GM12875 (cell line): ENCODE measurements at regions not wholly inside any gene's neighbourhood (a gene's known extent, or its start where the extent isn't known, plus 50 kb on each side); places are given as distances from the start of the nearest gene placed in this dataset.

Experiments used
- H3K4me3 ChIP-seq: one replicate; pipeline ENCODE4 v1.5.1; 2011; ENCODE audit warnings: low read depth, low read length, control low read depth
- CTCF ChIP-seq: IDR thresholded peaks from 2 replicates; pipeline ENCODE4 v1.5.1; 2011; ENCODE audit warnings: low read depth, mild to moderate bottlenecking, control low read depth, inconsistent platforms, low read length, moderate library complexity, borderline replicate concordance; ENCODE audit not compliant: insufficient read depth

GRCh38 chr2:3100386-3100785, 277.2 kb downstream of the EIPR1 start:
- no peak for TF ChIP-seq CTCF
- no peak overlapping the region for H3K4me3 ChIP-seq

GRCh38 chr2:3099860-3100234, 277.8 kb downstream of the EIPR1 start:
- TF ChIP-seq CTCF, result no peak
- no peak overlapping the region for H3K4me3 ChIP-seq

DNA sequence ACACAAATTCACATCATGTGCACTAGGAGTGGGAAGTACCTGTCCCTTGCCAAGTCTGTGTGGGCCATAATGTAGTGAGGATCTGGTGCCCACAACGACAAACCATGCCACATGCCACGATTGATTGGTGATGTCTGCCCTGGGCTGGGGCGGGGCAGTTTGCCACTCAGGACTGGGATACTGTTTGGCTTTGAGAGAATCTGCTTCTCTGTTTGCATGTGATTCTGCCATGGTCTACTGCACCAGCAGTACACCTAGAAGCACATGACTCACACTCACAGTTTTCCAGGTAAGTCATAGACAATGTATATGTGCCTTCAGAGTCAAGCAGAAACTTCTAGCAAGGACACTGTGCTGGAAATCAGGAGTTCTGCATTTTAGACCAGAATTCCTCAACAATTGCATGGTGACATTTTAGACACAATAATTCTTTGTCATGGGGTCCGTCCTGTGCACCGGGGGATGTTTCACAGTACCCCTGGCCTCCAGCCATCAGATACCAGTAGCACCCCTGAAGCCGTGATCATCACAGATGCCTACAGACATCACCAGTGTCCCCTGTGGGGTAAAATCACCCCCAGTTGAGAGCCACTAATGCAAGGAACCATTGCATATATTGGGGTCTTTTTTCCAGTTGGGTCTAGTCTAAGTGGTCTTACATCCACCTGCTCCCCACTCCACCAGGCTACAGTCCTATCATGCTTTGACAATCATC, 278.3 kb downstream of the EIPR1 start:
- H3K4me3 ChIP-seq, result no peak overlapping the region

DNA sequence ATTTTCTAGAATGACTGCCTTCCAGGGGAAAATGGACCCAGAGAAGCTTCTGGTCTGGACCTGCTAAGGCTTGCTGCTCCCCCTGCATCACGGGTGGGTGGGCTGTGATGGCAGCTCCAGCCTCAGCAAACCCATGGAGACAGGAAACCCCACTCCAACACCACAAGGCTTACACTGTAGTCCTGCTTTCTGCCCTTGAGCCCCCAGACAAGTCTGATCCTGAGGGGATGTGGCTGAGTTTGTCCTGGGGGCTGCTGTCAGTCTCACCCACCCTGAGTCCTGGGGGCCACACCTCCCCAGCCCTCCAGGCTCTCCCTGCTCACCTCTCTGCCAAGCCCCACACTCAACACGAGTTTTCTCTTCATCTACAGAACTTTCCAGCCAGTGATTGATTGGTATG, 279.4 kb downstream of the EIPR1 start:
- TF ChIP-seq CTCF, result no peak
- no peak overlapping the region for H3K4me3 ChIP-seq

More for the DNA sequence above, 278.3 kb downstream of the EIPR1 start:
- no peak for TF ChIP-seq CTCF

GRCh38 chr2:3097804-3098203, 279.8 kb downstream of the EIPR1 start:
- no peak for TF ChIP-seq CTCF
- no peak overlapping the region for H3K4me3 ChIP-seq

DNA sequence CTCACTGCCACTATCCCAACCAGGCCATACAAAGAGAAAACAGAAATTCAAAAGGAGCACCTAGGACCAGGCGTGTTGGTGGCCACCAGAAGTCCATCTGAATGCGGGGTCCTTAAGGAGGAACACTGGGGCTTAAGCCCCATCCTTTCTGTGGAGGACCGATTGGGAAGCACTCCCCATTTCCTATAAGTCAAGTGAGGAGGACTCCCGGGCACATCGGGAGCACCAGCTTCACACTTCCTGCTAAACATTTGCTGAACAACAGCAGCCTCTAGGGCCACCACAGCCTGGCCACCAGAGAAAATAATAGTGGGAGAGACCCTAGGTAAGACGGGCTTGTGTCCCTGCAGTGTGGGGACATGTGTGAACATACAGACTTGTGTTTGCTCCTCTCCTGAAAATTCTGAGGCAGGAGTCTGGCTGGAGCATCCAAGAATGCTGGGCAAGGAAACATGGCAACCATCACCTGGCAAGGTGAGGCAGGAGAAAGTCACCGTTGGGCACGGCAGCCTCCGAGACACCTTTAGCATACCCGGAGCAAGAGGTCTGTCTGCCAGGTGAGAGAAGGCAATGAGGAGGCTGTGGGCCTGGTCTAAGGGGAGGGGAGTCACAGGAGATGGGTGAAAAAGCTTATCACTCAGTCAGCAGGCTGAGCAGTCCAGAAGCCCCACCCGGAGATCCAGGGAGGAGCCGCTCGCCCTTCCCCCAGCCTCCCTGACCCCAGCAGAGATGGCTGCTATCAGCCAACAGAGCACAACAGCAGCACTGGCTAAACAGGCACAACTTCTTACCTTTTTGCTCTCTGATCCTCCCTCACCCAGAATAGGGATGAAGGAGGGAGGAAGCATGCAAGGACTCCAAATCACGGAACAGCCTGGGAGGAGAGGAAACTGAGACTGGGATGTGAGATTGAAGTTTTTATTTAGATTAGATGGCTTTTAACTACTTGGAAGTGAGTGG, 282.3 kb downstream of the EIPR1 start:
- H3K4me3 ChIP-seq, result no peak overlapping the region
- no peak for TF ChIP-seq CTCF
